Thoracic aorta (tissue), 2 donors: ENCODE measurements at regions not wholly inside any gene's neighbourhood (a gene's known extent, or its start where the extent isn't known, plus 50 kb on each side); places are given as distances from the start of the nearest gene placed in this dataset.
A peak's percentile ranks its signal among the peaks of the same experiment; 100 is the strongest.

Experiments used
- ATAC-seq: fragments of 150-250 bp; one replicate; pipeline ENCODE4 v1.8.0; 2017; ENCODE audit warnings: low read depth; ENCODE audit not compliant: insufficient number of reproducible peaks, low FRiP score
- DNase-seq: peaks from one replicate; pipeline ENCODE4 v3.0.0-alpha.2; 2020; ENCODE audit warnings: low spot score
- H3K27ac ChIP-seq, 2 donors: fragments of 200-600 bp; sonication (generic); 1 replicate in 1 of 2; 2 replicates in 1 of 2; pipeline ENCODE4 v1.5.1; 2016; ENCODE audit warnings: mild to moderate bottlenecking in 2 of 2, moderate library complexity in 2 of 2
- H3K27me3 ChIP-seq: fragments of 200-600 bp; sonication (generic); replicated peaks from 2 replicates; pipeline ENCODE4 v1.6.0; 2016; ENCODE audit warnings: mild to moderate bottlenecking; ENCODE audit not compliant: insufficient read depth
- H3K36me3 ChIP-seq: fragments of 200-600 bp; sonication (generic); one replicate; pipeline ENCODE4 v1.5.1; 2016
- H3K4me1 ChIP-seq, 2 donors: fragments of 200-600 bp; sonication (generic); 1 replicate in 1 of 2; 2 replicates in 1 of 2; pipeline versions ENCODE4 v1.5.1 to v1.6.0; 2016; ENCODE audit warnings: low read depth in 2 of 2, mild to moderate bottlenecking in 1 of 2; ENCODE audit not compliant: control insufficient read depth in 1 of 2
- H3K4me3 ChIP-seq: fragments of 200-600 bp; sonication (generic); 2 replicates; pipeline ENCODE4 v1.5.1; 2016; ENCODE audit warnings: mild to moderate bottlenecking
- H3K9me3 ChIP-seq: fragments of 200-600 bp; sonication (generic); 2 replicates; pipeline ENCODE4 v1.5.1; 2016
- TF ChIP-seq, protein P1 (sequence below): fragments of 200-600 bp; sonication (generic); IDR thresholded peaks from one replicate; pipeline ENCODE4 v1.5.1; 2019; ENCODE audit warnings: antibody characterized with exemption

DNA sequence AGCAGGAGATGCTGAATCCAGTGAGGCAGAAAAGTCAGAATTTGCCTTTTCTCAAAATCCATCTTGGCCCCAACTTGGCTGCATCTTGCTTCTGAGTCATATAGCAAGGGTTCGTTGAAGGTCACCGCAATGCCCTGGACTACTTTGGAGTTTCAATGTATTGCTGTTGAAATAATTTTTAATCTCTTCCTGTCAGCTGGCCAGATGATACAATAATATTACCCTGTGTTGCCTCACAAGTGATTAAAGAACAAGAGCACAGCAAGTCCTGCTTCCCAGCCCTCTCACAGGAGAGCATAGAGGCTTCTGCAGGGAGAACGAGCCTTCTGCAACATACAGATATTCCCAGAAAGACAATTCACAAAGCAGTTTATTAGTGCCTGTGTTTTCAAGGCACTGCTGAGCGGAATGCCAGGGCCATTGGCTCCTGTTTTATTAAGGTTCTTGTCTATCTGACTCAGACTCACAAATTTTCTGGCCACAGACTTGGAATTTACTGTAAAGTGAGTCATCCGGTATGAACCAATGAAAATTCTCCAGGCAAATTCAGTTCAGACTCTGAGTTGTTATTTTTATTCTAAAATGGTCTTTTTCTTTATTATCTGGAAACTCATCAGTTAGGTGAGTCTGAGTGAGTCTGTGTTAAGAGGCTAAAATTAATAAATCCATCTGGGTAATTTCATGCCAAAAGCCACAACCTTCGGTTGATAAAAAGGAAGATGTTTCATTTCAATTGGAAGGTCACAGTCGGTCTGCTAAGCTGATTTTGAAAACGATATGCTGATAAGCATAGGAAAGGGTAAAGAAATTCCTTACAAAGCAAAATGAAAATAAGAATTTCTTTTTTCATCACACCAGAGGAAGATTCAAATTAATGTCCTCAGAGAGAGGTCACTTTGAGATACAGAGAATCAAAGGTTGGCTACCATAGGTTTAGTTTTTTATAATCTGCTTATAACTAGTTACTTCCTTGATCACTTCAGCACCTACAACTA lies 289.4 kb upstream of the STXBP5 start:
- DNase-seq = peak; percentile 21
- TF ChIP-seq, protein P1, sequence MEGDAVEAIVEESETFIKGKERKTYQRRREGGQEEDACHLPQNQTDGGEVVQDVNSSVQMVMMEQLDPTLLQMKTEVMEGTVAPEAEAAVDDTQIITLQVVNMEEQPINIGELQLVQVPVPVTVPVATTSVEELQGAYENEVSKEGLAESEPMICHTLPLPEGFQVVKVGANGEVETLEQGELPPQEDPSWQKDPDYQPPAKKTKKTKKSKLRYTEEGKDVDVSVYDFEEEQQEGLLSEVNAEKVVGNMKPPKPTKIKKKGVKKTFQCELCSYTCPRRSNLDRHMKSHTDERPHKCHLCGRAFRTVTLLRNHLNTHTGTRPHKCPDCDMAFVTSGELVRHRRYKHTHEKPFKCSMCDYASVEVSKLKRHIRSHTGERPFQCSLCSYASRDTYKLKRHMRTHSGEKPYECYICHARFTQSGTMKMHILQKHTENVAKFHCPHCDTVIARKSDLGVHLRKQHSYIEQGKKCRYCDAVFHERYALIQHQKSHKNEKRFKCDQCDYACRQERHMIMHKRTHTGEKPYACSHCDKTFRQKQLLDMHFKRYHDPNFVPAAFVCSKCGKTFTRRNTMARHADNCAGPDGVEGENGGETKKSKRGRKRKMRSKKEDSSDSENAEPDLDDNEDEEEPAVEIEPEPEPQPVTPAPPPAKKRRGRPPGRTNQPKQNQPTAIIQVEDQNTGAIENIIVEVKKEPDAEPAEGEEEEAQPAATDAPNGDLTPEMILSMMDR = no peak

DNA sequence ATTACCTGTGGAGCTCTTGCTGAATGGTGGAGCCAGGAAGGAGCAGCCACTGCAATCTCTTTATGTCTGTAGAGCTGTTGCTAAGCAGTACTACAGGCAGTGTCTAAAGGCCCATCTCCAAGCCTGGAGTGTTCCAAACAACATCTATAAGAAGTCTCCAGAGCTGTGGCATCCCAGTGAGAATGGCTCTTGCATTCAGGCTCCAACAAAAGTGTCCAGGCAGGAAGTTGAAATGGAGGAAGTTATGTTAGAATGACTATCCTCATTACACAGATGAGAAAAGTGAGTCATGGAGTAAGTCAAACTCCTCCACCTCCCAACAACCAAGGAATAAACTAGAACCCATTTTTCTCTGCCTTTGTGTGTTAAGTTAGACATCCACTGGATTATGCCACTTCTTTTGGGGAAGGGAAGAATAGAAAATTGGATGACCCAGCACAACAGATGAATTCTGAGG lies 288.5 kb upstream of the STXBP5 start:
- Histone ChIP-seq H3K4me3 (no peak overlapping the region), H3K27ac (peak overlapping the region; percentile 74 to 83), H3K27me3 (no peaks in the 10 kb centered on the region), H3K9me3 (no peaks in the 10 kb centered on the region), H3K4me1 (peaks cover 9 to 28% of the 10 kb centered on the region in 2 donors), H3K36me3 (no peaks in the 10 kb centered on the region)
- TF ChIP-seq, protein P1 = no peak
- no peak for ATAC-seq
- no peak for DNase-seq

More for the DNA sequence above, 289.4 kb upstream of the STXBP5 start:
- Histone ChIP-seq H3K4me3 (peak overlapping the region; percentile 66), H3K36me3 (no peaks in the 10 kb centered on the region), H3K27me3 (no peaks in the 10 kb centered on the region), H3K27ac (peak overlapping the region; percentile 74 to 83), H3K9me3 (no peaks in the 10 kb centered on the region), H3K4me1 (peaks cover 9 to 28% of the 10 kb centered on the region in 2 donors)
- ATAC-seq = peak; percentile 68

DNA sequence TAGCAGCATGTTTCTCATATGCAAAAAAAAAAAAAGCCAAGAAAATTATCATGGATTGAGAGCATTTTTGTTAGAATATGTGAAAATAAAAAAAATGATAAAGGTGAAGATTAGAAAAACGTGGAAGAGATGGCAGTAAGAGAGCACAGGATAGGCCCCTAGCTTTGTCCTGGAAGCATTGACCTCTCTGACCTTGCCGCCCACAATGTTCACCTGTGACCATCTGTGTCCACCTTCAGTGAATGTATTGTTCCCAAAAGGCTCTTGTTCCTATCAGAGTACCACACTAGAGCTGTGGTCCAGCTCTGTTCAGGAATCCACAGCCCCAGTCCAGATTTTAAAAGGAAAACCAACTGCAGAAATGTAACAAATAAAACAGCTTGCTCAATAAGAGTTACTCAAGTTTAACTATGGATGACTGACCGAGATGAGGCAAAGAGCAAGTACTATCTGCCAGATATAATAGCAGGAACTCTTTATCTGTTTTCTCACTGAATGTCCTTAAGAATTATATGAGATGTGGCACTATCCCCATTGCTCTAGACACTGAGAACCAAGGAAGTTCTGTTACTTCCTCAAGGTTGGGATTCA lies 287.7 kb upstream of the STXBP5 start:
- no peaks in the 10 kb centered on the region for H3K9me3 ChIP-seq
- TF ChIP-seq, protein P1 = no peak
- no peak overlapping the region for H3K4me3 ChIP-seq
- H3K4me1 ChIP-seq = peaks cover 9 to 28% of the 10 kb centered on the region in 2 donors
- H3K36me3 ChIP-seq = no peaks in the 10 kb centered on the region
- ATAC-seq (no peak), DNase-seq (no peak)
- H3K27ac ChIP-seq = no peak overlapping the region
- H3K27me3 ChIP-seq = no peaks in the 10 kb centered on the region

DNA sequence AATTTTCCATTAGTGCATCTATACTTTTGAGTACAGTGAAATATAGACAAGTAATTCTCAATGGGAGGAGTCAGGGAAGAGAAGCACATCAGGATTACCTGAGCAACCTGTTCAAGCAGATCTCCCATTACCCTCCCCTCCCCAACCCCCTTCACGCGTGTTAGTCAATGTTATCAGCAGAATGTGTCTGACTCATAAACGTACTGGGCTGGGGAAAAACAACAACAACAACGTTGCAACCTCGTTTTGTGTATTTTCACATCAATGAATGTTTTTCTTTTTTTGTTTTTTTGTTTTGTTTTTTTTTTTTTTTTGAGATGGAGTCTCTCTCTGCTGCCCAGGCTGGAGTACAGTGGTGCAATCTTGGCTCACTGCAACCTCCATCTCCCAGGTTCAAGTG lies 287.0 kb upstream of the STXBP5 start:
- Histone ChIP-seq H3K9me3 (no peaks in the 10 kb centered on the region), H3K4me1 (peaks cover 9 to 28% of the 10 kb centered on the region in 2 donors), H3K27ac (no peak overlapping the region), H3K27me3 (no peaks in the 10 kb centered on the region), H3K4me3 (no peak overlapping the region), H3K36me3 (no peaks in the 10 kb centered on the region)
- DNase-seq (no peak), ATAC-seq (no peak)
- TF ChIP-seq, protein P1 = no peak

DNA sequence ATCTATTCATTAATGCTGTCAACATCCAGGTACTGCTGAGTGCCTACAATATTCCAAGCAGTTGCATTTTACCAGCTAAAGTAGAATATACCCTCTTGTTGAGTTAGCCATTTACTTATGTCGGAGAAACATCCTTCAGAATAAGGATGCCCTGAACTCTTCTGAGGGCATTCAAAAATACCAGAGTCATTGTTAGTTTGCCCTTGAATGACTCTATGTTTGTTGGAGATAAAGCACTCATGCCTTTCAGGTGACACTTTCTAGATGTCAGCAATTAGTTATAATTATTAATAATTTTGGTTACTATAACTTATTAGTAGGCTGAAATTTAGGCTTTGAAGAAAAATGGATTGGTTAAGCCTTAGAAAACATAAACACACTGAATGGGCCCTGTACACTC lies 286.2 kb upstream of the STXBP5 start:
- no peak overlapping the region for H3K27ac ChIP-seq
- H3K36me3 ChIP-seq = no peaks in the 10 kb centered on the region
- no peak overlapping the region for H3K4me3 ChIP-seq
- no peak for ATAC-seq
- no peaks in the 10 kb centered on the region for H3K27me3 ChIP-seq
- TF ChIP-seq, protein P1 = no peak
- no peak for DNase-seq
- peaks cover 9 to 27% of the 10 kb centered on the region in 2 donors for H3K4me1 ChIP-seq
- H3K9me3 ChIP-seq = no peaks in the 10 kb centered on the region
